ENCODE measurements at regions not wholly inside any gene's neighbourhood (a gene's known extent, or its start where the extent isn't known, plus 50 kb on each side); places are given as distances from the start of the nearest gene placed in this dataset.

DNA sequence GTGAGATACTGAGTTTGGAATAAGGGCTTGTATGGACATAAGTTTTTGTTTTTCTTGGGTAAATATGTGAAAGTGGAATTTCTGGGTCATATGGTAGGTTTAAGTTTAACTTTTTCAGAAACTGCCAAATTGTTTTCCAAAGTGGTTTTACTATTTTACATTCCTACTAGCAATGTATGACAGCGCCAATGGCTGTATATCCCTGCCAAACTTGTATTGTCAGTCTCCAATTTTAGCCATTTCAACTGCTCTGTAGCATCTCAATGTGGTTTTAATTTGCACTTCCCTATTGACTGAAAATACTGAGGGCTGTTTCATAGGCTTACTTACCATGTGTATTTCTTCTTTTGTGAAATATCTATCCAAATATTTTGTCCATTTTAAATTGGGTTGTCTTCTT lies 90.5 kb upstream of the ZNF32 start:
- Histone ChIP-seq H3K27ac (ENCODE audit: low read length) (no peak overlapping the region), H3K4me1 (ENCODE audit: low read length) (no peaks in the 10 kb centered on the region), H4K20me1 (ENCODE audit: insufficient read depth, low read length) (no peaks in the 10 kb centered on the region), H3K36me3 (replicated peaks; ENCODE audit: insufficient read depth, low read length) (no peaks in the 10 kb centered on the region), H3F3A (ENCODE audit: insufficient read depth, low read length) (no peaks in the 10 kb centered on the region), H3K9me3 (replicated peaks; ENCODE audit: insufficient read depth, low read length) (no peaks in the 10 kb centered on the region), H3K79me2 (ENCODE audit: low read length) (no peaks in the 10 kb centered on the region), H3K4me3 (ENCODE audit: low read length) (no peak overlapping the region), H2AFZ (ENCODE audit: low read length) (no peak overlapping the region), H3K27me3 (replicated peaks; ENCODE audit: insufficient read depth, low read length) (no peaks in the 10 kb centered on the region), H3K4me2 (ENCODE audit: low read depth, low read length) (no peak overlapping the region), H3K9ac (ENCODE audit: low read length) (no peak overlapping the region), H3K9me2 (replicated peaks; ENCODE audit: insufficient read depth, low read length) (no peaks in the 10 kb centered on the region)
- no peak for TF ChIP-seq EZH2 (optimal IDR thresholded peaks at IDR 0.05; ENCODE audit: low read depth, low read length)
- TF ChIP-seq, protein P1, sequence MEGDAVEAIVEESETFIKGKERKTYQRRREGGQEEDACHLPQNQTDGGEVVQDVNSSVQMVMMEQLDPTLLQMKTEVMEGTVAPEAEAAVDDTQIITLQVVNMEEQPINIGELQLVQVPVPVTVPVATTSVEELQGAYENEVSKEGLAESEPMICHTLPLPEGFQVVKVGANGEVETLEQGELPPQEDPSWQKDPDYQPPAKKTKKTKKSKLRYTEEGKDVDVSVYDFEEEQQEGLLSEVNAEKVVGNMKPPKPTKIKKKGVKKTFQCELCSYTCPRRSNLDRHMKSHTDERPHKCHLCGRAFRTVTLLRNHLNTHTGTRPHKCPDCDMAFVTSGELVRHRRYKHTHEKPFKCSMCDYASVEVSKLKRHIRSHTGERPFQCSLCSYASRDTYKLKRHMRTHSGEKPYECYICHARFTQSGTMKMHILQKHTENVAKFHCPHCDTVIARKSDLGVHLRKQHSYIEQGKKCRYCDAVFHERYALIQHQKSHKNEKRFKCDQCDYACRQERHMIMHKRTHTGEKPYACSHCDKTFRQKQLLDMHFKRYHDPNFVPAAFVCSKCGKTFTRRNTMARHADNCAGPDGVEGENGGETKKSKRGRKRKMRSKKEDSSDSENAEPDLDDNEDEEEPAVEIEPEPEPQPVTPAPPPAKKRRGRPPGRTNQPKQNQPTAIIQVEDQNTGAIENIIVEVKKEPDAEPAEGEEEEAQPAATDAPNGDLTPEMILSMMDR (IDR thresholded peaks at IDR 0.05; ENCODE audit: low read length) = no peak
- TF ChIP-seq EZH2phosphoT487 (IDR thresholded peaks at IDR 0.05; ENCODE audit: low read length) = no peak
- DNase-seq = no peak

GRCh38 chr10:43737003-43737402 lies 88.3 kb upstream of the ZNF32 start:
- Histone ChIP-seq H3F3A (ENCODE audit: insufficient read depth, low read length) (no peaks in the 10 kb centered on the region), H3K4me2 (ENCODE audit: low read depth, low read length) (no peak overlapping the region), H3K36me3 (replicated peaks; ENCODE audit: insufficient read depth, low read length) (no peaks in the 10 kb centered on the region), H3K9me3 (replicated peaks; ENCODE audit: insufficient read depth, low read length) (no peaks in the 10 kb centered on the region), H3K4me1 (ENCODE audit: low read length) (no peaks in the 10 kb centered on the region), H2AFZ (ENCODE audit: low read length) (no peak overlapping the region), H4K20me1 (ENCODE audit: insufficient read depth, low read length) (no peaks in the 10 kb centered on the region), H3K4me3 (ENCODE audit: low read length) (no peak overlapping the region), H3K9me2 (replicated peaks; ENCODE audit: insufficient read depth, low read length) (no peaks in the 10 kb centered on the region), H3K27me3 (replicated peaks; ENCODE audit: insufficient read depth, low read length) (no peaks in the 10 kb centered on the region), H3K9ac (ENCODE audit: low read length) (no peak overlapping the region), H3K79me2 (ENCODE audit: low read length) (no peaks in the 10 kb centered on the region), H3K27ac (ENCODE audit: low read length) (no peak overlapping the region)
- DNase-seq = no peak
- TF ChIP-seq EZH2phosphoT487 (IDR thresholded peaks at IDR 0.05; ENCODE audit: low read length) (no peak), EZH2 (optimal IDR thresholded peaks at IDR 0.05; ENCODE audit: low read depth, low read length) (no peak)
- TF ChIP-seq, protein P1 (IDR thresholded peaks at IDR 0.05; ENCODE audit: low read length) = no peak

DNA sequence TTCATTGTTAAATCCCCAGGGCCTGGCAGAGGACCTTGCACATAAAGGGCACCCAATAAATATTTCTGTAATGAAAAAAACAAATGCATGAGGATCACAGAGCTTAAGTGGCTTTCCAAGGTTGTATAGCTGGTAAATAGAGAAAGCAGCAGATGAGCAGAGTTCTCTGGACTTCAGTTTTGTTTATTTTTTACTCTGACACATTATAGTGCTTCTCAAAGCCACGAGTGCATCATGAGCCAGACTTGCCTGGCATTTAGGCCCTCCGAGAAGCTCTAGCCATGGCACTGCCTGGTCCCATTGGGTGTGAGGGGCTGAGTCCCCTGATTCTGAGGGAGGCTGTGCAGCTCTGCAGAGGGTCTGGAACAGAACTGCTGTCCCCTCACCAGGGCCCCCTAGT lies 87.2 kb upstream of the ZNF32 start:
- Histone ChIP-seq H3K4me3 (ENCODE audit: low read length) (no peak overlapping the region), H3K79me2 (ENCODE audit: low read length) (no peaks in the 10 kb centered on the region), H3K27ac (ENCODE audit: low read length) (no peak overlapping the region), H2AFZ (ENCODE audit: low read length) (no peak overlapping the region), H4K20me1 (ENCODE audit: insufficient read depth, low read length) (no peaks in the 10 kb centered on the region), H3K4me1 (ENCODE audit: low read length) (no peaks in the 10 kb centered on the region), H3K9me2 (replicated peaks; ENCODE audit: insufficient read depth, low read length) (no peaks in the 10 kb centered on the region), H3K4me2 (ENCODE audit: low read depth, low read length) (no peak overlapping the region), H3F3A (ENCODE audit: insufficient read depth, low read length) (no peaks in the 10 kb centered on the region), H3K27me3 (replicated peaks; ENCODE audit: insufficient read depth, low read length) (no peaks in the 10 kb centered on the region), H3K36me3 (replicated peaks; ENCODE audit: insufficient read depth, low read length) (no peaks in the 10 kb centered on the region), H3K9ac (ENCODE audit: low read length) (no peak overlapping the region), H3K9me3 (replicated peaks; ENCODE audit: insufficient read depth, low read length) (no peaks in the 10 kb centered on the region)
- DNase-seq = no peak
- TF ChIP-seq EZH2phosphoT487 (IDR thresholded peaks at IDR 0.05; ENCODE audit: low read length) = no peak

DNA sequence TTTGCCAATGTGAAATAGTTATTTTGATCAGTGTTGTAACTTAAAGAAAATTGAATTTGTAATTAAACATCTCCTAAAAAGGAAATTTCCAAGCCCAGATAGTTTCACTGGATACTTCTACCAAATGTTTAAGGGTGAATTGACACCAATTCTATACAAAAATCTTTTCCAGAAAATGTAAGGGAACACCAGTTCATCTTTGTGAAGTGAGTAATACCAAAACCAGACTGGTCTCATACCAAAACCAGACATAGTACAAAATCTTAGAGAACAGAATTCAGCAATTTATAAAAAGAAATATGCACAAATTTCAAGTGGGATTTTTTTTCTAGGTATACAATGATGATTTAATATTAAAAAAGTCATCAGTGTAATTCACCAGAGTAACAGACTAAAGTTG lies 86.0 kb upstream of the ZNF32 start:
- TF ChIP-seq EZH2phosphoT487 (IDR thresholded peaks at IDR 0.05; ENCODE audit: low read length) (no peak), EZH2 (optimal IDR thresholded peaks at IDR 0.05; ENCODE audit: low read depth, low read length) (no peak)
- TF ChIP-seq, protein P1 (IDR thresholded peaks at IDR 0.05; ENCODE audit: low read length) = no peak
- H4K20me1 ChIP-seq (ENCODE audit: insufficient read depth, low read length) = no peaks in the 10 kb centered on the region
- no peaks in the 10 kb centered on the region for H3K36me3 ChIP-seq (replicated peaks; ENCODE audit: insufficient read depth, low read length)
- DNase-seq = no peak
- no peaks in the 10 kb centered on the region for H3F3A ChIP-seq (ENCODE audit: insufficient read depth, low read length)
- no peaks in the 10 kb centered on the region for H3K27me3 ChIP-seq (replicated peaks; ENCODE audit: insufficient read depth, low read length)
- no peaks in the 10 kb centered on the region for H3K9me3 ChIP-seq (replicated peaks; ENCODE audit: insufficient read depth, low read length)
- H3K27ac ChIP-seq (ENCODE audit: low read length) = no peak overlapping the region
- no peak overlapping the region for H3K9ac ChIP-seq (ENCODE audit: low read length)
- H3K79me2 ChIP-seq (ENCODE audit: low read length) = no peaks in the 10 kb centered on the region
- no peak overlapping the region for H3K4me3 ChIP-seq (ENCODE audit: low read length)
- H3K9me2 ChIP-seq (replicated peaks; ENCODE audit: insufficient read depth, low read length) = no peaks in the 10 kb centered on the region
- no peak overlapping the region for H2AFZ ChIP-seq (ENCODE audit: low read length)
- H3K4me1 ChIP-seq (ENCODE audit: low read length) = no peaks in the 10 kb centered on the region
- no peak overlapping the region for H3K4me2 ChIP-seq (ENCODE audit: low read depth, low read length)
